HG02642 (cell line): ENCODE measurements at regions not wholly inside any gene's neighbourhood (a gene's known extent, or its start where the extent isn't known, plus 50 kb on each side); places are given as distances from the start of the nearest gene placed in this dataset.

Source experiments
- ATAC-seq: cut with Tn5 transposase; IDR thresholded peaks from one replicate; pipeline ENCODE4 v1.9.1; 2021; ENCODE audit warnings: mild to moderate bottlenecking; ENCODE audit not compliant: unreplicated experiment, poor library complexity

DNA sequence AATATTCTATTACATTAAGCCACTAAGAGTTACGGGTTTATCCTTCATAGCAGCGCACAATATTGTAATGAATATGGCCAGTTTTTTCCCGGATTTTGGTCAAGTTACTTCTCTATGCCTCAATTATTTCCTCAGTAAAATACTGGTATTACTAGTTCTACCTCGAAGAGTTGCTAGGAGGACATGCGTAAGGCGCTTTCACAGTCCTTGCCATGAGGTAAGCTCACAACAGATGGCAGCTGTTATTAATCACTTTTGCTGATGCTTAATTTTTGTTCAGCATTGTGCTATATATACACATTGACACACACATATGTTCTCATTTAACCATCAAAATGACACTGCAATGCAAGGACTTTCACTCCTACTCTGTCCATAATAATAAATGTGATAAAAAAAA is 101.5 kb downstream of the SCG2 start:
- ATAC-seq = no peak

DNA sequence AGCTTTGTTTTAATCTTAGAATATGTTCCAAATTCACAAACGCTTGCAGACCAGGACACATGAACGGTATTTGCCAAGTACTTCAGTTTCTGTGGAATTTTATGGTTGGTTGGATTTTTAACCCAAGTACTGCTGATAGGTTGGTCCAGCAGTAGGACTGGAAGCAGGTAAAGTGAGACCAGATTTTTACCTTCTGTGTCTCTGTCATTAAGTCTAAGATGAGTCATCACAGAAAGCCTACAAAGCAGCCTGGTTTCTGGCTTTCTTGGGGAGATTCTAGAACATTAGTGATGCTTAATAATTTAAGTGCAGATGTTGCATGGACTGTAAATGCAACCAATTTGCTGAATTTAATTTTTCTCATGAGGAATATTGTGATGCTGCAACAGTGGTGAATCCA is 100.5 kb downstream of the SCG2 start:
- no peak for ATAC-seq

DNA sequence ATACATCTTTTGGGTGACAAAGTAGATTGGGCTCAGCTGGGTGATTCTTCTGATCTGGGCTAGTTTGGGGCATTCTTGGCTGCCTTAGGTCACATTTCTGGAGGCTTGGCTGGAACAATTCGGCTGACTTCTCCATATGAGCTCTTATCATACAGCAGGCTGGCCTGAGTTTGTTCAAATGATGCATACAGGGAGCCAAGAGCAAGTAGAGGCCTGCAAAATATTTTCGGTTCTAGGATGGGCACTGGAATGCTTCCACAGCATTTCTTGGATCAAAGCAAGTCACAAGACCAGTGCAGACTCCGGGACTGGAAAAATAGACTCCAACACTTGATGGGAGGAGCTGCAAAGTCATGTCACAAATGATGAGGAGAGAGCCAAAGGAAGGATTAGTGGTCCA is 98.4 kb downstream of the SCG2 start:
- ATAC-seq = no peak

DNA sequence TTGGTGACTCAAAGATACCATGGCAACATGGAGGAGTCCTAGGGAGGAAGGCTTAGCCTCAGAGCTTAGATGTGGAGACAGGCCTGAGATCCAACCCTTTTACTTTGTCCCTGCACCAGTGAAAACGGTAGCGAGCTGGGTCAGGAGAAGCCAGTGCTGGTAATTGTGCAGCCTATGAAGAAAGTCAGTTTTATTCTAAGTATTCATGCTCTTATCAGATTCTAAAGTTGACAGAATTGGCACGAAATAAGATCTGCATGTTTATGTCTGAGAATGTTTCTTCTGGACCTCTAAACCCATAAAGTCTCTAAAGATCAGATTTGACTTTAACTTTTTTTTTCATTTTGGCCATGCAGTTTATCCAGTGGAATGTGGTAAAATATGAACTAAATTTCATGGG is 93.8 kb downstream of the SCG2 start:
- ATAC-seq = no peak

DNA sequence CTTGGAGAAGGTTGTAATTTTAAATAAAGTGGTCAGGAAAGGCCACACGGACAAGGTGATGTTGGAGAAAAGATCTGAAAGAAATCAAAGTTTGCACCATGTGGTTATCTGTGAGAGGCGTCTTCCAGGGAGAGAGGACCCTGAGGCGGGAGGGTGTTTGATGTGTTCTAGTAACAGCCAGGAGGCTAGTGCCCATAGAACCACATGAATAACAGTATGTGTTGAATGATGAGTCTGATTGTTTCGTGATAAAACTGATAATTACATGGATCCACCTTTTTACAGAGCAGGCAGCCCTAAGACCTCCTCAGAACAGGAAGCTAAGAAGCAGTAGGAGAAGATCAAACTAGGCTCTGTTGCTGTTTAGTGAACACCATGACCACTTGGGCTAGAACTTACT is 91.4 kb downstream of the SCG2 start:
- ATAC-seq = no peak

DNA sequence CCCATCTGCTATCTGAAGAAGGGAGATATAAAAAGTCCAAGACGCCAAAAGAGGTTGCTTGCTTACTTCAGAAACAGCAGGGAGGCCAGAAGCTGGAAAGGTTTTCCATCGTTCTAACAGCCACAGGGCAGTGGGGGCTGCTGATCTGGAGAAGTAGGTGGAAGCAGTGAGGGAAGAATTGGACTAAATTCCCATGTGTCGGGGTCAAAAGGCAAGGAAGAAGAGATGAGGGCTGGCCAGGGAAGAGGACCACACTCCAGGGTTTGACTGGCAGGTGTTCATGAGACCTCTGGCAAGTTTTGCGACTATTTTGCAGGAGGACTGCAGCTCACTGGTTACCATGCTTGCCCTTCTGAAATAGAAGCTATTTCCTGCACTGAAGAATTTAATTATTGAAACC is 91.0 kb downstream of the SCG2 start:
- ATAC-seq = no peak

DNA sequence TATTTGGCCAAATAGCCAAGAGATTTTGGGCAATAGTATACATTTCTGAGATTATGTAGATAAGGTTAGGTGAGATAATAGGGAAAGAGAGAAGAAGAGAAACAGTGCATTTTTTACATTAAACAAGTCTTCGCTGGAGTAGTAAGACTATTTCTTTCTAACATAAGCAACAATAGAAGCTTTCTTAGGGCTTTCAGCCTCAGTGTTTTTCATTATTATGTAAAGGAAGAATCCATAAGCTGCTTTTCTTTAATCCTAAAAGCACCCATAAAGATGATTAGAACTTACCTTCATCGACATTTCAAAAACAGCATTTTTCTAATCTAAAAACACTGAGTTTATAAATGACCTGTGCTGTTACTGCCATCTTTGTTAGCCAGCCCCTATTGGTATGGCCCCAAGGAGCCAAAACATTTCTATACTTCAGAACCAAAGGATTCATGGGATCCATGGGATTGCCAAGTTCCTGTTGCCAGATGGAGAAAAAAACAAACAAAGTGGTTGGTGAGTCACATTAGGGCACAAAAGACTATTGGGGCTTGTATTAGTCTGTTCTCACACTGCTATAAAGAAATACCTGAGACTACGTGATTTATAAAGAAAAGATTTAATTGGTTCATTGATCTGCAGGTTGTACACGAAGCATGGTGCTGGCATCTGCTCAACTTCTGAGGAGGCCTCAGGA is 88.2 kb downstream of the SCG2 start:
- no peak for ATAC-seq

DNA sequence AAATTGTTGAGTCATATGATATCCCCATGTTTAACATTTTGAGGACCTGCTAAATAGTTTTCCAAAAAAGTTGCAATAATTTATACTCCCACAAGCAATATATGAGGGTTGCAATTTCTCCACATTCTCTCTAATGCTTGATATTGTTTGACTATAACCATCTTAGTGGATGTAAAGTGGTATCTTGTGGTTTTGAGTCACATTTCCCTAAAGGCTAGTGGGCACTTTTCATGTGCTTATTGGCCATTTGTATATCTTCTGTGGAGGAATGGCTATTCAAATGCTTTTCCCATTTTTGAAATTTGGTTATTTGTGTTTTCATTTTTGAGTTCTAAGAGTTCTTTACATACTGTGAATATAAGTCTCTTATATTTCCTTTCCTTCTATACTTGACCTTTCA is 82.7 kb downstream of the SCG2 start:
- no peak for ATAC-seq

DNA sequence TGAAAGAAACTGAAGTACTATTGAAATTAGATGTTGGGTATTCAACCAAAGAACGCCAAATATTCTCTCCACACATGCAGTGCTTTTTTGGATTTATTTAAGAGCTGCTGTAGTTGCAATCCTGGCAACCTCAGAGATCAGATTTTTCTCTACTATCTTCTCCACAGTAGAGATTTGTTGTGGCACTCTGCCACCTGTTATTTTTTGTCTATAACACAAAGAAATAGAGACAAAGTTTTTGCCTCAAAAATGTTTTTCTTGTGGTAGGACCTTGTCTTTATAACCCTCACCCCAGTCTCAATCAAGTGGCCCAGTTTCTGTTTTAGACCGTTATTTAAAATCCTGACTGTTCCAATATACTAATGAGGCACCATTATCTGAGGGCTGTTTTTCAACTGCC is 79.4 kb downstream of the SCG2 start:
- ATAC-seq = no peak

DNA sequence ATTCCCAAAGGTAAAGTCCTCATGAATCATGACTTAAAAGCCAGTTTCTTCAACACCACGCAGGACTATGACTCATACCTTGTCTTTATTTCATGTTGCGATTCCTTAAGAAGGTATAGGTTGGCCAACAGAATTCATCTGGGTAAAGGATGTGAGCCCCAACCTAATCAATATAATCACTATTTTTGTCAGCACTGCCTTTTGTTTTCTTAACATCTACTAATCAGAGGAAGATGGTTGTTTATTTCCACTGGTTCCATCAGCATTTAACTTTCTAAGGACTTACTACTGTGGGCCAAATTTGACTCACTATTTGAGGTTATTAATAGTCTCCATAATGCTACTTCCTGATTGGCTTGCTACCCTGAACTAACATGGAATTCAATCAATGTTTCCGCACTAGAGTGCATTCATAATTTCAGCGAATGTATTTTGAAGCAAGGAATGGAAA is 78.6 kb downstream of the SCG2 start:
- ATAC-seq = no peak

DNA sequence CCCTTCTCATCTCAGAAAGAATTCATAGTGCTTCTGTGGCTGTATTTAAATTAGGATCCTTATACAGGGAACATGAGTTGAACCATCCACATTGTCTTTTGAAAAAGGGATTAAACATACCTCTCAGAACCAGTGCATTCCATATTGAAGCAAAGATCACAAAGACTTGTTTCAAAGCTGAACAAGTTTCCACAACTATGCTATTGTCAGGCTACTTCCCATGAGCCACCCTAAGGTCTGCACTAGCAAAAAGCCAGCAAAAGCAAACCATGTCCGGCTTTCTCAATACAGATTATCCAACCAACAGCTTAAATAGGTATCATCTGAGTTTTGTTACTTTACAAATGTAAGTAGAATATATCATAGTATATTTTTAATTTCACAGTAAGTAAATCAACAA is 78.1 kb downstream of the SCG2 start:
- no peak for ATAC-seq

DNA sequence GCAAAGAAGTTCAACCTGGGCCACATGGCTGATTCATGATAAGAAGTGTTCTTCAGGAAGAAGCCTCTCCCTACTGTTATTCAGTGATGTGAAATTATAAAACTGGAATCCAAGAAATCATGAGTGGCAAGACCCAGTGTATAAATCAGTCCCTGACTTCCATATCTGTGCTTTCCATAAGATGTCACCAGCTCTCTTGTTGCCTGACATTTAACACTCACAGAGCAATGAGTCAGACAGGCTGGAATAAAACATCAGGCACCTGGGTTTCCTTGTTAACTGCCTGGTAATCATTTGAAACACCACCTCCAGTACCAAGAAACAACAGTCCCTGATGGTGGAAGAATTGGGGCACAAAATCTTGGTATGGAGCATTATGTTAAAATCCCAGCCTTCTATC is 76.1 kb downstream of the SCG2 start:
- ATAC-seq = no peak

DNA sequence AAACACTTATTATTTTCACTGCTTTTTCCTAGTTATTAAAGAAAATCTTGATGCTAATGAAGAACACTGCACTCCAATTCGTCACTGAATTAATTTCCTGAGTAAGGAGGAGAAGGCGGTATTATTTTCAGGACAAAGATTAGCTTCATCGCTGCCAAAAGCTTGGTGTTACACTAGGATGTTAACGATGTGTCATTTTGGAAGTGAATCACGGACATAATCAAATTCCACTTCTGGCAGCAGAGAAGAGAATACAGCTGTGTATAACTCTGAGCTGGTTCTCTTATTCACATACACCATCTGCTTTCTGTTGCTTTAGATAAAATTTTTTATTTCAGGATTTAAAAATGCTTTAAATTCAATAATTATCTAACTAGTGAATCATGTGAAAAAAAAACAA is 74.1 kb downstream of the SCG2 start:
- no peak for ATAC-seq

DNA sequence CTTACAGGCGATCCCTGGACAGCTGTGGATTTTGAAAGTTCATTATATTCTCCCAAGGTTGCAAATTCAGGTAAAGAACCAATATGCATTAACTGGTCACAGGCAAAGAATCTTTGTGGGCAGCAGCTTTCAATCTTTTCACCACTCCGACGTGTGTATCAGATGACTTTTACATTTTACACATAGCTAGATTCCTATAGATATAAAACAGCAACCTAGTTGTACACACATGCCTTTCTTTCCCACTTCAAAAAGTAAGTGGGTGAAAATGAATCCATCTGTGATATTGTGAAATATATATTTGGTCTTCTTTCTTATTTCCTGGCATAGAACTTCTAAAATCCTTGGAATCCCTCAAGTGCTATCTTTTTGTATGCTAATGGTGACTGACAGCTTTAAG is 72.5 kb downstream of the SCG2 start:
- no peak for ATAC-seq

DNA sequence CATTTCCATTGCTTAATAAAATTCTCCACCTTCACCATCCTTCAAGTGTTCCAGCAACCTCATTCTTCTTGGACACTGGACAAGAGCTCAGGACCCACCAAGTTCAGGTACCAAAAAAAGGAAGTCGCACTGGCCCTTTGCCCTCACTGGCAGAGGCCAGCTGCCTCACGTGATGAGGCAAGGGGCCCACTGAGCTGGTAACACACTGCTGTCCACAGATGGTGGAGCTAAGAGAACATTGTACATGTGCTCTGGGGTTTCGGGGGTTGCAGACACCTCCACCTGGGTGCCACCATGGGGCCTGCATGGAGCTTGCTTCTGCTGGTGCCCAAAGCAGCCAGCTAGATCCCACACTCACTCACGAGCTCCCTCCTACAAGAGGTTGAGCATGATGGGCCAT is 71.3 kb downstream of the SCG2 start:
- ATAC-seq = no peak

DNA sequence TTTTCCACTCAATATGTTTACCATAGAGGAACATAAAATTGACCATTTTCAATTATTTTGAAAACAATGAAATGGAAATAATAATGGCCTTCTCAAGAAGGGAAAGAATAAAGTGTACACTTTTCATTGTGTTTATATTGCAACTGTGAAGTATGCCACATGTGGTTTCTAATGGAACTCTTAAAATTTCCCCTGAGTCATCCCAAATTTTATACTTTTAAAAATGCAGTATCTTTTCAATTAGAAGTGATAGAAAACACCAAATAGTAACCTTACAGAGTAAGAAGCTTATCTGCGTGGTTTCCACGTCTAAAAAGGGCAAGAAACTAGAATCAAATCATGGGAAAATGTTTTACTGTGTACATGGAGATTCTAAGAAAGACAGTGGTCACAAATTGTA is 70.0 kb downstream of the SCG2 start:
- ATAC-seq = no peak

DNA sequence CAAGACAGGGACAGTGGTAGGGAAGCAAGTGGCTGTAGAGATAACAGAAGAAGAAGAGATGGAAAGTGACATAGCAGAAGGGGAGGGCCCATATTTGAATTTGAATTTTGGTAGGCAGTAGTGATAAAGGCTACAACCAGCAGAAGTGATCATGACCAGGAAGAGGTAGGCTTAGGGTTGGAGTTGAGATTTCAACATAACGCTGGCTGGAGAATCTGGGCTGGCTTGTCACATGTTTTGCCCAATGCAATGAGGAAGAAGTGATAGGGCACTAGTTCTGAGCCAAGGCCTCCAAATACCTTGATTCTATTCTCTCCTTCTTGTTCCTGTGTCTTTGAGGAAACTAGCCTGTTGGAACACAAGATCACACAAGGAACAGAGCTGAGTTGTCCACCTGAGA is 69.4 kb downstream of the SCG2 start:
- no peak for ATAC-seq

DNA sequence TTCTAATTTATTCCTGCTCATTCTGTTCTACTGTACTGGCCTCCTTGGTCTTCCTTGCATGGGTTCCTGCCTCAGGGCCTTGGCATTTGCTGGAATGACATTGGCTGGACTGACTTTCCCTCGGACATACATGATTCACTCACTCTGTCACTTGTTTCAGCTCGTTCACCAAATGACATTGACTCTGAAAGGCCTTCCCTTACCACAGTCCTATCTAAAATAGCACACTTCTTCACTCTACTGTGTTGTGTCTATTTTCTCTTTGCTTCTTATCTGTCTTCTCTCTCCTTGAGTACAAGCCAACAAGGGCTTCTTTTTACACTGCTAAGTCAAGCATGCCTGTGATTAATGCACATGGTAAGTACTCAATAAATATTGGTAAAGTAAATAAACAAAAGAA is 65.6 kb downstream of the SCG2 start:
- ATAC-seq = no peak

DNA sequence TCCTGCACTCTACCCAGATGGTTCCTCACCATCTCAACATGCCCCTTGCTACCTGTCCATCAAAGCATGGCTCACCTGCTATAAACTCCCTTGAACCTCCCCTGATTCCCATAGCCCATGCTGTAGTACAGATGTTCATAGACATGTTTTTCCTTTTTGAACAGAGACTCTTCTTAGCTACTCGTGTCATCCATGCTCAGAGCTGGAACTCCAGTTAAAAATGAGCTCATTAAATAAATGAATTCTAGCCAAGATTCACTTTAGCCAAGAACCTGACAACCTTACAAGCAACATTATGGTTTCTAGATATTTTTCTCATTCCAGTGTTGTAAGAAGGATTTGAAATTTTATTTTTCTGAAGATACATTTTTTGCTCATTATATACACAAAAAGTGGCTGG is 65.0 kb downstream of the SCG2 start:
- no peak for ATAC-seq

DNA sequence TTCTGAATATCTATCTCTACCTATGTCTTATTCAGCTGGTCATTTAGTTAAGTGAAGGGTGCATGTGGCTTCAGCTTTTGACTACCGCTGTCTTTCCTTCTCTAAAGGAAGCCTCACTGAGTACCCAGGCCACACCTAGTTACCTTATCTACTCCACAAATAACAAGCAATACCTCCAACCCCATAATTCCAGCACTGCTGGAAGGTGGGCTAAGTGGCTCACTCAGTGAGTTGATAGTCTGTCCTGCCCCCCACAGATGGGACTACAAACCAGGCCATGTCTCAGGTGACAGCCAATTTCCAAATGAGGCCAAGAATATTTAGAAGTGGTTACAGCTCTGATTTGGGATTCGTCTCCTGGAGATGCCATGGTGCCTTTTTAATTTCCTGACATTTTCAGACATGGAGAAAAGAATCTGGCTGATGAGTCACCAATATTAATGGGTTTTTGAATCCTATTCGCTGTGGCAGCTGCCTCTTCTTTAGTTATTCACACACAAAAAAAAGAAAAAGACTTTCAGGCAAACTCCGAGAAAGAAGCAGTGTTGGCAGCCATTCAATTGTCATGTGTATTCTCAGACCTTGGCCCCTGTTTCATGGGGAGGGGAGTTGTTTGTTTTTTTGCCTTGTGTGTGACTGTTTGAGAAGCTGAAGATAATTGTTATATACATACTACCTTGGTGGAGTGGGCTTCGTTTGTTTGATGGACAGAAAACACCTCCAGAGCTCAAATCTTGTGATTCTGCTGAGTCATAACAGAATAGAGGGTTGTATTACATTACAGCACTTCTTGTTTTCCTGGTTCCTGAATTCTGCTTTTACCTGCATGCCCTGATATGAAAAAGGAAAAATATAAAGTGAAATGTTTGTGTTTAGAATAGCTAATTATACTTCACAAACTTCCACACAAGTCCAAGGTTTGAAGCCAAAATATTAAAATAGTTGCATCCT is 64.2 kb downstream of the SCG2 start:
- no peak for ATAC-seq

DNA sequence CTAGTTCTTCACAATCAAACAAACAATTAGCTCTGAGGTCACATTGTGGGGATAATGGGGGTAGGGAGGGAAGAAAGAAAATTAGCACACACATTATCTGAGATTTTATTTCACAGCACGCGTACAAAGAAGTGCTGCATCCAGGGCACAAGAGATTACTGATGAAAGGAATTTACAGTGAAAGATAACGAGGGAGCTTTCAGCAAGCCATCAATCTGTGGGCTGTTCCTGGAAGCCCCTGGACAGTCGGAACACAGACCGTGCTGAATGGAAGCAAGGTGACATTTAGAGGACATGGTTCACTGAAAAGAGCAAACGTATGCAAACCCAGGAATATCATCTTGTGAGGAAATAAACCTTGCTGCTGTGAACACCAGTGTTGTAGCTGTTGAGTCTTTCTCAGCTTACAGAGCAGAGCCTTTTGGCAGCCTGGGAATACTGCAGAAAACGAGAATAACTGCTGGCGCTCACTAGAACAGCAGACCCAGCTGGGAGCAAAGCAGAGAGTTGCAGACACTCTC is 63.2 kb downstream of the SCG2 start:
- no peak for ATAC-seq

DNA sequence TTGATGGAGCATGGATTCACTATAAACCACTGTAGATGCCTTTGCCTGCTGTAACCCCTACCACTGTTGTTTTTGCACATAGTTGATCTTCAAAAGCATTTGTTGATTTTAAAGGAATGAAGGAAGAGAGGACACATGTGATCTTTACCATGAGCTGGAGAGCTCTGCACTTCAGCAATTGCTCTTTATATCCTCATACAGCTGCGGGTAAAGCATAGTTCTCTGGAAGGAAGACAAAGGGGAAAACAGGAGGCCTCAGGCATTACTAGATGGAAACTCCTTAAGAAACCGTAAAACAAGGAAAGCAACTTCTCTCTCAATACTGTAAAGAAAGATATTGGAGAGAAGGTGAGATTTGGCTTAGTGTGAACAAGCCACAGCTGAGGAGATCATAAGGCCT is 60.6 kb downstream of the SCG2 start:
- ATAC-seq = no peak
